Heart left ventricle (tissue), 16 donors: ENCODE measurements at regions not wholly inside any gene's neighbourhood (a gene's known extent, or its start where the extent isn't known, plus 50 kb on each side); places are given as distances from the start of the nearest gene placed in this dataset.

Experiments
- ATAC-seq, 4 donors: fragments of 200-7000 bp; cut with Tn5 transposase; one replicate each; pipeline ENCODE4 v1.9.1; 2020 to 2022; ENCODE audit warnings: moderate library complexity in 4 of 4, mild to moderate bottlenecking in 3 of 4, moderate number of reproducible peaks in 1 of 4
- DNase-seq, 5 donors: peaks; one replicate each; pipeline ENCODE4 v3.0.0-alpha.2; 2020
- H3K27ac ChIP-seq, 12 donors: fragments of 200-600 bp; sonication (generic) in 4 of 12; one replicate each; pipeline versions ENCODE4 v1.5.0 to v1.8.0; 2016 to 2022; ENCODE audit warnings: mild to moderate bottlenecking in 2 of 12
- H3K27me3 ChIP-seq, 9 donors: fragments of 200-600 bp; sonication (generic) in 2 of 9; one replicate each; pipeline versions ENCODE4 v1.5.1 to v1.8.0; 2016 to 2022; ENCODE audit warnings: mild to moderate bottlenecking in 3 of 9
- H3K36me3 ChIP-seq, 9 donors: fragments of 200-600 bp; sonication (generic) in 2 of 9; one replicate each; pipeline versions ENCODE4 v1.5.0 to v1.8.0; 2018 to 2022; ENCODE audit warnings: mild to moderate bottlenecking in 2 of 9
- H3K4me1 ChIP-seq, 12 donors: fragments of 200-600 bp; sonication (generic) in 4 of 12; one replicate each; pipeline versions ENCODE4 v1.5.0 to v1.8.0; 2016 to 2022; ENCODE audit warnings: mild to moderate bottlenecking in 3 of 12
- H3K4me3 ChIP-seq, 12 donors: fragments of 200-600 bp; sonication (generic) in 4 of 12; one replicate each; pipeline versions ENCODE4 v1.5.0 to v1.8.0; 2017 to 2022; ENCODE audit warnings: mild to moderate bottlenecking in 9 of 12, moderate library complexity in 4 of 12
- H3K9me3 ChIP-seq, 12 donors: fragments of 200-600 bp; sonication (generic) in 4 of 12; one replicate each; pipeline versions ENCODE4 v1.5.0 to v1.8.0; 2016 to 2022; ENCODE audit warnings: mild to moderate bottlenecking in 1 of 12
- POLR2A ChIP-seq, 2 donors: fragments of 450-650 bp; IDR thresholded peaks; one replicate each; pipeline ENCODE4 v1.6.1; 2017; ENCODE audit warnings: antibody characterized with exemption in 2 of 2, mild to moderate bottlenecking in 2 of 2, moderate library complexity in 2 of 2
- WGBS, 4 donors: extraction: QIAGEN DNeasy Blood & Tissue Kit in 2 of 4; methylation state at CpG; one replicate each; pipeline versions ENCODE4 v1.1.5 to v1.1.7; 2013 to 2018; 5-methylcytosine and 5-hydroxymethylcytosine counted together
- intact Hi-C, 10 donors: fragments of 100-400 bp; cut with DNase I; formaldehyde crosslinking; loops; one replicate each; pipeline versions ENCODE4 v1.11.1 to v1.14.2; 2022
- TF ChIP-seq, protein P1 (sequence below), 12 donors: fragments of 200-600 bp; sonication (generic) in 4 of 12; IDR thresholded peaks; one replicate each; pipeline versions ENCODE4 v1.5.0 to v1.8.0; 2018 to 2022; ENCODE audit warnings: antibody characterized with exemption in 12 of 12, mild to moderate bottlenecking in 5 of 12
- donor health status: ischemic (EF 13 %, LVEDD 7.1; RV severe dilation, severe dysfunction).
- donor health status: healthy with polysubstance abuse.
- donor health status: DM: no; HTN: yes; CAD: no.
- donor health status: DM: no; HTN: no; CAD: no.
- donor health status: ischemic (EF 25% LVEDD 6.9; RV normal size, moderate dysfunction).
- donor health status: ischemic (EF 25% LVEDD 5.7; RV mildly dilated, moderate dysfunction).
- donor health status: healthy.
- donor health status: DM: yes; HTN: yes; CAD: no.
- donor health status: ischemic (EF 35%, LVEDD 5.7; RV mildly dilated, moderate dysfunction).
- donor health status: nonischemic (EF 11% LVEDD 7.7; RV severe dilation, severe dysfunction).
- donor health status: DM: yes; HTN: yes; CAD: no.
- donor health status: PGD.
- donor health status: ischemic (EF 29% LVEDD 5.4; RV normal size, mild dysfunction).
- donor health status: nonischemic (EF 23%, LVEDD 6.1; RV moderate dilation, normal function).

DNA sequence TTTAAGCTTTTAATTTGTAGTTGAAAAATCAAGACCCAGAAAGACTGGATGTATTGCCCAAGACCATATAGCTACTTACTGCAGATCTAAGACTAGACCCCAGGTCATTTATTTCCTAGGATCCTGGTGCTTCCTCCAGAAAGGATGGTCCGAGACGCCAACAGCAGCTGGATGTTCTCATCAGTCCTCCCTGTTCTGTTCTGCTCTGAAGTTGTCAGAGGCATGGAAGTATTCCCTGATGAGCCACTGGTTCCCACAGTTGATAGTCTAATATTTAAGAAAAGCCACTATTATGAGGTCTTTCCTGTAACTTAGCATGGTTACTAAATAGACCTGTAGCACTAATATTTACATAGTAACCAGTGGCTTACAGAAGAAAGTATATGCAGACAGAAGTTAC lies 393.5 kb downstream of the MTX2 start:
- TF ChIP-seq, protein P1, sequence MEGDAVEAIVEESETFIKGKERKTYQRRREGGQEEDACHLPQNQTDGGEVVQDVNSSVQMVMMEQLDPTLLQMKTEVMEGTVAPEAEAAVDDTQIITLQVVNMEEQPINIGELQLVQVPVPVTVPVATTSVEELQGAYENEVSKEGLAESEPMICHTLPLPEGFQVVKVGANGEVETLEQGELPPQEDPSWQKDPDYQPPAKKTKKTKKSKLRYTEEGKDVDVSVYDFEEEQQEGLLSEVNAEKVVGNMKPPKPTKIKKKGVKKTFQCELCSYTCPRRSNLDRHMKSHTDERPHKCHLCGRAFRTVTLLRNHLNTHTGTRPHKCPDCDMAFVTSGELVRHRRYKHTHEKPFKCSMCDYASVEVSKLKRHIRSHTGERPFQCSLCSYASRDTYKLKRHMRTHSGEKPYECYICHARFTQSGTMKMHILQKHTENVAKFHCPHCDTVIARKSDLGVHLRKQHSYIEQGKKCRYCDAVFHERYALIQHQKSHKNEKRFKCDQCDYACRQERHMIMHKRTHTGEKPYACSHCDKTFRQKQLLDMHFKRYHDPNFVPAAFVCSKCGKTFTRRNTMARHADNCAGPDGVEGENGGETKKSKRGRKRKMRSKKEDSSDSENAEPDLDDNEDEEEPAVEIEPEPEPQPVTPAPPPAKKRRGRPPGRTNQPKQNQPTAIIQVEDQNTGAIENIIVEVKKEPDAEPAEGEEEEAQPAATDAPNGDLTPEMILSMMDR (IDR thresholded peaks at IDR 0.05), result no peak
- TF ChIP-seq POLR2A (IDR thresholded peaks at IDR 0.05), result no peak
- Histone ChIP-seq H3K4me1 (peaks cover 0 to 2% (median 0%) of the 10 kb centered on the region in 12 donors), H3K36me3 (no peaks in the 10 kb centered on the region), H3K9me3 (no peaks in the 10 kb centered on the region), H3K4me3 (no peak overlapping the region), H3K27ac (no peak overlapping the region), H3K27me3 (peaks cover 0 to 14% (median 4%) of the 10 kb centered on the region in 9 donors)
- intact Hi-C loops, result no loop called here
- DNase-seq (peak in 1 of 5 donors; percentile 33), ATAC-seq (peak in 1 of 4 donors; percentile 39)
- WGBS, 4 donors, result 66 to 93% (median 79%) methylated on average over 2 of the region's 2 CpGs

- peaks cover 0 to 14% (median 4%) of the 10 kb centered on the region in 9 donors for H3K27me3 ChIP-seq
- 79 to 85% (median 81%) methylated on average over 4 of the region's 4 CpGs for WGBS, 4 donors
- no peaks in the 10 kb centered on the region for H3K36me3 ChIP-seq
- TF ChIP-seq, protein P1 (IDR thresholded peaks at IDR 0.05), result no peak
- TF ChIP-seq POLR2A (IDR thresholded peaks at IDR 0.05), result no peak
- H3K4me3 ChIP-seq, result no peak overlapping the region
- H3K9me3 ChIP-seq, result no peaks in the 10 kb centered on the region
- ATAC-seq, result no peak
- intact Hi-C loops, result no loop called here
- DNase-seq, result no peak
- H3K4me1 ChIP-seq, result peaks cover 0 to 10% (median 2%) of the 10 kb centered on the region in 12 donors
- H3K27ac ChIP-seq, result no peak overlapping the region
These were observed 395.2 kb downstream of the MTX2 start for GRCh38 chr2:176664478-176664877.

GRCh38 chr2:176665086-176665485 lies 395.8 kb downstream of the MTX2 start:
- ATAC-seq (no peak), DNase-seq (no peak)
- peaks cover 0 to 16% (median 2%) of the 10 kb centered on the region in 12 donors for H3K4me1 ChIP-seq
- H3K27ac ChIP-seq, result no peak overlapping the region
- WGBS, 4 donors, result 88 to 95% (median 93%) methylated on average over 1 of the region's 1 CpG
- no peaks in the 10 kb centered on the region for H3K36me3 ChIP-seq
- intact Hi-C loops, result no loop called here
- H3K9me3 ChIP-seq, result no peaks in the 10 kb centered on the region
- no peak for TF ChIP-seq POLR2A (IDR thresholded peaks at IDR 0.05)
- TF ChIP-seq, protein P1 (IDR thresholded peaks at IDR 0.05), result no peak
- peaks cover 0 to 9% (median 0%) of the 10 kb centered on the region in 9 donors for H3K27me3 ChIP-seq
- no peak overlapping the region for H3K4me3 ChIP-seq

- H3K27ac ChIP-seq, result peak overlapping the region in 5 of 12 donors; percentile 10 to 74 (median 26)
- H3K27me3 ChIP-seq, result peaks cover 0 to 6% (median 0%) of the 10 kb centered on the region in 9 donors
These were observed 399.7 kb downstream of the MTX2 start for GRCh38 chr2:176668912-176669311.

More at GRCh38 chr2:176668912-176669311, 399.7 kb downstream of the MTX2 start:
- no peak overlapping the region for H3K4me3 ChIP-seq
- ATAC-seq (peak; percentile 36 to 94 (median 61)), DNase-seq (no peak)
- TF ChIP-seq, protein P1 (IDR thresholded peaks at IDR 0.05), result no peak
- TF ChIP-seq POLR2A (IDR thresholded peaks at IDR 0.05), result no peak
- intact Hi-C loops, result no loop called here
- H3K36me3 ChIP-seq, result no peaks in the 10 kb centered on the region
- no peaks in the 10 kb centered on the region for H3K9me3 ChIP-seq
- peaks cover 0 to 17% (median 2%) of the 10 kb centered on the region in 12 donors for H3K4me1 ChIP-seq
